ENCODE measurements at regions not wholly inside any gene's neighbourhood (a gene's known extent, or its start where the extent isn't known, plus 50 kb on each side); places are given as distances from the start of the nearest gene placed in this dataset. TPM values are rescaled to one million over a fixed set of nuclear protein-coding genes. Genes with fewer than 3 reads are reported as not detected.

GRCh38 chrX:77396781-77397180, 50.4 kb upstream of the FGF16 start:
- no peak for DNase-seq (ENCODE audit: extremely low spot score, unreplicated experiment)
- no peaks in the 10 kb centered on the region for H3K36me3 Mint-ChIP-seq (ENCODE audit: unreplicated experiment)
- no peak for TF ChIP-seq CTCF (IDR thresholded peaks at IDR 0.05)
- no peaks in the 10 kb centered on the region for H3K27me3 Mint-ChIP-seq (ENCODE audit: unreplicated experiment)
- H3K4me3 Mint-ChIP-seq (ENCODE audit: unreplicated experiment), result no peak overlapping the region
- no peaks in the 10 kb centered on the region for H3K4me1 Mint-ChIP-seq (ENCODE audit: unreplicated experiment)
- H3K27ac Mint-ChIP-seq (ENCODE audit: unreplicated experiment), result no peak overlapping the region
- peaks cover 26% of the 10 kb centered on the region for H3K9me3 Mint-ChIP-seq (ENCODE audit: unreplicated experiment)

Small RNAs in the stretch of these regions (microRNA-seq; reads per million reads assigned to microRNA genes)
- not detected for gene MIR325 (ENCODE audit: unreplicated experiment)
- not detected for gene MIR384 (ENCODE audit: unreplicated experiment)

Measured in osteocyte (in vitro differentiated cells).